DND-41 (cell line): ENCODE measurements at regions not wholly inside any gene's neighbourhood (a gene's known extent, or its start where the extent isn't known, plus 50 kb on each side); places are given as distances from the start of the nearest gene placed in this dataset.

Source experiments
- EZH2 ChIP-seq: IDR thresholded peaks from 3 replicates; pipeline ENCODE4 v1.6.1; 2012; ENCODE audit warnings: borderline replicate concordance, low read depth, mild to moderate bottlenecking, moderate library complexity, low read length, inconsistent platforms; ENCODE audit not compliant: severe bottlenecking
- TF ChIP-seq, protein P1 (sequence below): IDR thresholded peaks from 2 replicates; pipeline ENCODE4 v1.5.1; 2012; ENCODE audit warnings: borderline replicate concordance, low read length, moderate library complexity, mild to moderate bottlenecking; ENCODE audit not compliant: poor library complexity, severe bottlenecking; ENCODE audit errors: extremely low read depth

- TF ChIP-seq, protein P1, sequence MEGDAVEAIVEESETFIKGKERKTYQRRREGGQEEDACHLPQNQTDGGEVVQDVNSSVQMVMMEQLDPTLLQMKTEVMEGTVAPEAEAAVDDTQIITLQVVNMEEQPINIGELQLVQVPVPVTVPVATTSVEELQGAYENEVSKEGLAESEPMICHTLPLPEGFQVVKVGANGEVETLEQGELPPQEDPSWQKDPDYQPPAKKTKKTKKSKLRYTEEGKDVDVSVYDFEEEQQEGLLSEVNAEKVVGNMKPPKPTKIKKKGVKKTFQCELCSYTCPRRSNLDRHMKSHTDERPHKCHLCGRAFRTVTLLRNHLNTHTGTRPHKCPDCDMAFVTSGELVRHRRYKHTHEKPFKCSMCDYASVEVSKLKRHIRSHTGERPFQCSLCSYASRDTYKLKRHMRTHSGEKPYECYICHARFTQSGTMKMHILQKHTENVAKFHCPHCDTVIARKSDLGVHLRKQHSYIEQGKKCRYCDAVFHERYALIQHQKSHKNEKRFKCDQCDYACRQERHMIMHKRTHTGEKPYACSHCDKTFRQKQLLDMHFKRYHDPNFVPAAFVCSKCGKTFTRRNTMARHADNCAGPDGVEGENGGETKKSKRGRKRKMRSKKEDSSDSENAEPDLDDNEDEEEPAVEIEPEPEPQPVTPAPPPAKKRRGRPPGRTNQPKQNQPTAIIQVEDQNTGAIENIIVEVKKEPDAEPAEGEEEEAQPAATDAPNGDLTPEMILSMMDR: no peak
- no peak for TF ChIP-seq EZH2
These were observed 158.7 kb upstream of the GRIN3A start for GRCh38 chr9:101897196-101897595.
